ENCODE measurements at regions not wholly inside any gene's neighbourhood (a gene's known extent, or its start where the extent isn't known, plus 50 kb on each side); places are given as distances from the start of the nearest gene placed in this dataset.

DNA sequence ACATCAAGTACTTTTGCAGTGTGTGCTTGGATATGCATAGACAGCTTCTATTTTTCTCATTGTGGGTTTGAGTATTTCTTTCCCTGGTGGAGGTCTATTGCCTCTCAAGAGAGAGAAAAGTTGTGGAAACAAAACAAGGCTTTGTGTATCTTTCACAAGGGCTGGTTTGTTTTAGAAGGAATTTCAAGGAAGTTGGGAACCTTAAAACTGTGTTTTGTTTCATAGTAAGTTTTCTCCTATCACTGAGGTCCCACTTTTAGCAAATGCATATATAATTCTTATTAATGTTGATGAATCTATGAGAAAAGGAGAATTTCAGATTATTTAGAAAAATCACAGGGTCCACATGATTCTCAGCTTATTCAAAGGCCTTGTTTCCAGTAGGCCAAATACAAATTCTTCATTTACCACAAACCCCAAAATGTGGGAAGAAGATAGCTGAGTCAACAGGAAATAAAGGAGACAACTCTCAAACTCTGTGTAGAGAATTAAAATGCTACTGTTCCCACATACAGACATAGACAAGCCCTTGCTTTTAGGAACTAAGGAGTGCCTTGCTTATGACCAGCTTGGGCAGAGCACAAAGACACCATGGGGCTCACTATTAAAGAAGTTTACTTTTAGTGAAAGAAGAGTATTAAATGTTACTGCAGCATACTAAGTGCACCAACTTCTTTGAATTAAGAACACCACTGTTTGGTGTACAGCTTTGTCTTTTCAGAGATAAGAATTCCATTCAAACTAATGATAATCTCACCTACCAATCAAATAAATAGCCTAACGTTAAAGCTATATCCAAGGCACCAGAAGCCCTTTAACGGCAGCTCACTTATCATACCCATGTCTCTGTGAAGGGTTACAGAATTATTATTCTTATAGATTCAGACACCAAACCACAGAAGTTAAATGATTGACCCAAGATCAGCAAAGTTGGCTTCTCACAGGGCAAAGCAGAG lies 177.4 kb upstream of the LEF1 start:
- Mint-ChIP-seq H3K4me1 (ENCODE audit: low read depth, unreplicated experiment) (peaks cover 1% of the 10 kb centered on the region), H3K36me3 (ENCODE audit: unreplicated experiment) (no peaks in the 10 kb centered on the region), H3K27me3 (ENCODE audit: unreplicated experiment) (peaks cover 2% of the 10 kb centered on the region), H3K27ac (ENCODE audit: unreplicated experiment) (no peak overlapping the region), H3K4me3 (ENCODE audit: unreplicated experiment) (no peak overlapping the region), H3K9me3 (ENCODE audit: unreplicated experiment) (no peaks in the 10 kb centered on the region)
- TF ChIP-seq, protein P1, sequence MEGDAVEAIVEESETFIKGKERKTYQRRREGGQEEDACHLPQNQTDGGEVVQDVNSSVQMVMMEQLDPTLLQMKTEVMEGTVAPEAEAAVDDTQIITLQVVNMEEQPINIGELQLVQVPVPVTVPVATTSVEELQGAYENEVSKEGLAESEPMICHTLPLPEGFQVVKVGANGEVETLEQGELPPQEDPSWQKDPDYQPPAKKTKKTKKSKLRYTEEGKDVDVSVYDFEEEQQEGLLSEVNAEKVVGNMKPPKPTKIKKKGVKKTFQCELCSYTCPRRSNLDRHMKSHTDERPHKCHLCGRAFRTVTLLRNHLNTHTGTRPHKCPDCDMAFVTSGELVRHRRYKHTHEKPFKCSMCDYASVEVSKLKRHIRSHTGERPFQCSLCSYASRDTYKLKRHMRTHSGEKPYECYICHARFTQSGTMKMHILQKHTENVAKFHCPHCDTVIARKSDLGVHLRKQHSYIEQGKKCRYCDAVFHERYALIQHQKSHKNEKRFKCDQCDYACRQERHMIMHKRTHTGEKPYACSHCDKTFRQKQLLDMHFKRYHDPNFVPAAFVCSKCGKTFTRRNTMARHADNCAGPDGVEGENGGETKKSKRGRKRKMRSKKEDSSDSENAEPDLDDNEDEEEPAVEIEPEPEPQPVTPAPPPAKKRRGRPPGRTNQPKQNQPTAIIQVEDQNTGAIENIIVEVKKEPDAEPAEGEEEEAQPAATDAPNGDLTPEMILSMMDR (IDR thresholded peaks at IDR 0.05; ENCODE audit: partially characterized antibody, unreplicated experiment) = no peak
- no peak for DNase-seq

DNA sequence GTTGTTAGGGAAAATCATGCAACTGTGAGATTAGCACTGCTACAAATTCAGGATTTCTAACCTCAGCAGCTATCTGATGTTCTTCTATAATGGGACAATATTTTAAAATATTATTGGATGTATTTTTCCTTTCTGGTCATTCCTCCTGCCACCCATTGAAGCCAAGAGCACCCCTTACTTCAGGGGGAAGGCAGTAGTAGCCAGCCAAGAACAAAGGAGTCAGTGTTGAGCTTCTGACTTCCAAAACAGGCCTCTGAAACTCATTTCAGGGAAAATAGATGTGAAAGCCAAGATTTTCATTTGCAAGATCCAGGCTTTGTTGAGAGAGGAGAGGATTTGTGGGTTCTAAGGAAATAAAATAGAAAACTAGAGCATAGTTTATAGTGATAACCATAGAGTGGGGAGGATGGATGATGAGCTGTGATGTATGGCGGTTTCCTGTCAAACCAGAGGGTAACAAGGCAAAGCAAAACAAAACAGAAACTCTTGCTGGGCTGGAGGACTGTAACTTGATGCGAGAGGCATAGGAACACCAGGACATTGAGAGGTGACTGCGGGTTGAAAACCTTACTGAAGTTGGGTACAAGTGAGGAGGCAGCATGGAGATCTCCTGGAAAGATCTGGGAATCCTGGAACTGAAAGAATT lies 173.7 kb upstream of the LEF1 start:
- DNase-seq = no peak
- peaks cover 2% of the 10 kb centered on the region for H3K27me3 Mint-ChIP-seq (ENCODE audit: unreplicated experiment)
- H3K36me3 Mint-ChIP-seq (ENCODE audit: unreplicated experiment) = no peaks in the 10 kb centered on the region
- no peak overlapping the region for H3K27ac Mint-ChIP-seq (ENCODE audit: unreplicated experiment)
- no peaks in the 10 kb centered on the region for H3K9me3 Mint-ChIP-seq (ENCODE audit: unreplicated experiment)
- no peaks in the 10 kb centered on the region for H3K4me1 Mint-ChIP-seq (ENCODE audit: low read depth, unreplicated experiment)
- no peak overlapping the region for H3K4me3 Mint-ChIP-seq (ENCODE audit: unreplicated experiment)
- TF ChIP-seq, protein P1 (IDR thresholded peaks at IDR 0.05; ENCODE audit: partially characterized antibody, unreplicated experiment) = no peak

DNA sequence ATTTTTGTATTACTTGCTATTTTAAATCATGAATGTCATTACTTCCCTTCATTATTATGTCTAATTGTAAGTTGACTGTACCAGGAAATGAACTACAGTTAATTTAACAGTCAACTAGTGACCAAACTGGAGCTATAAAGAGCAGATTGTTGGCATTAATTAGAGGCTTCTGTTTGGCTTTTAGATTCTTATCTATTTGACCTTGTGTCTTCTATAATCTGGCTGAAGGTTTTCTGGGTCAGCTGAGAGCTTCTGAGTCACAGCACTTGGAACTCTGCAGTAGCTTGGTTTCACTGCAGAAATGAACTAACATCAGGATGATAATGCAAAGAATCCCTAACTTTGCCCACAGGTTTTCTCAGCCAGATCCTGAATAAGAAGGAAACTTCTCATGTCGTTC lies 169.2 kb upstream of the LEF1 start:
- peaks cover 2% of the 10 kb centered on the region for H3K27me3 Mint-ChIP-seq (ENCODE audit: unreplicated experiment)
- no peak overlapping the region for H3K4me3 Mint-ChIP-seq (ENCODE audit: unreplicated experiment)
- no peaks in the 10 kb centered on the region for H3K36me3 Mint-ChIP-seq (ENCODE audit: unreplicated experiment)
- DNase-seq = no peak
- H3K27ac Mint-ChIP-seq (ENCODE audit: unreplicated experiment) = no peak overlapping the region
- no peaks in the 10 kb centered on the region for H3K9me3 Mint-ChIP-seq (ENCODE audit: unreplicated experiment)
- H3K4me1 Mint-ChIP-seq (ENCODE audit: low read depth, unreplicated experiment) = peaks cover 4% of the 10 kb centered on the region
- TF ChIP-seq, protein P1 (IDR thresholded peaks at IDR 0.05; ENCODE audit: partially characterized antibody, unreplicated experiment) = no peak

DNA sequence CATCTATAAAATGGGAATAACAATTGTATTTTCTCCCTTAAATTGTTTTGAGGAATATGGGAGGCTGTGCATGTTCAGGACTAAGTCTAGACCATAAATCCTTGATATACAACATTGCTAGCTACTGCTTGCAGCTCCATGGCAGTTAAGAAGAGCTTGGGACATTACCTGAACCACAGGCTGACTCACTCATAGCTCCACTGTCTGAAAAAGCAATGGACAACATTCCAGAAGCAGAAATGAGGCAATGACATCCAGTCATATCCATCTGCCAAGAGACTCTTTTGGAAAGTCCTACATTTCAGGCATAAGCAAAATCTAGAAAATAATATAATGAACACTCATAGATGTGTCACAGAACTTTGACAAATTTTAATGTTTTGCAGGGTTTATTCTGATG lies 167.3 kb upstream of the LEF1 start:
- Mint-ChIP-seq H3K27me3 (ENCODE audit: unreplicated experiment) (no peaks in the 10 kb centered on the region), H3K27ac (ENCODE audit: unreplicated experiment) (no peak overlapping the region), H3K36me3 (ENCODE audit: unreplicated experiment) (no peaks in the 10 kb centered on the region), H3K9me3 (ENCODE audit: unreplicated experiment) (no peaks in the 10 kb centered on the region), H3K4me1 (ENCODE audit: low read depth, unreplicated experiment) (peaks cover 4% of the 10 kb centered on the region), H3K4me3 (ENCODE audit: unreplicated experiment) (no peak overlapping the region)
- TF ChIP-seq, protein P1 (IDR thresholded peaks at IDR 0.05; ENCODE audit: partially characterized antibody, unreplicated experiment) = no peak
- no peak for DNase-seq

DNA sequence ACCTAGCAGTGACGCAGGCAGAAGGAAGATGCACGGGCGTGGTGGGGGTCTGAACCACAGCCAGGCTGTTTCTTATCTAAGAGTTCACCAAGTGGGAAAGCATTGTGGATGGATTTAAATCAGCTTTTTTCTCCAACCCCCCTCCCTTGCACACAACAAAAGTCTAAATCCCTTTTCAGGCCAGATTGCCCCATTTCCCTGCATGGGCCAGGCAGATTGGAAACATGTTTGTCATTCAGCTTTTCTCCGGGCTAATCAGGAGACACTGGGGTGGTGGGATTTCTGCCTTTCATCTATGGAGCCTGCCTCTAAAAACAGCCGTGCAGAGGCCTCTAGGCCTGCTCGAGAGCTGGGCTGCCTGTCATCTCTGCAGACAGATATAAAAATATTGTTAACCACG lies 166.3 kb upstream of the LEF1 start:
- no peak overlapping the region for H3K27ac Mint-ChIP-seq (ENCODE audit: unreplicated experiment)
- no peaks in the 10 kb centered on the region for H3K9me3 Mint-ChIP-seq (ENCODE audit: unreplicated experiment)
- no peaks in the 10 kb centered on the region for H3K27me3 Mint-ChIP-seq (ENCODE audit: unreplicated experiment)
- peaks cover 4% of the 10 kb centered on the region for H3K4me1 Mint-ChIP-seq (ENCODE audit: low read depth, unreplicated experiment)
- no peak for DNase-seq
- H3K36me3 Mint-ChIP-seq (ENCODE audit: unreplicated experiment) = no peaks in the 10 kb centered on the region
- no peak overlapping the region for H3K4me3 Mint-ChIP-seq (ENCODE audit: unreplicated experiment)
- TF ChIP-seq, protein P1 (IDR thresholded peaks at IDR 0.05; ENCODE audit: partially characterized antibody, unreplicated experiment) = no peak
